ENCODE measurements at regions not wholly inside any gene's neighbourhood (a gene's known extent, or its start where the extent isn't known, plus 50 kb on each side); places are given as distances from the start of the nearest gene placed in this dataset.

- TF ChIP-seq, protein P1, sequence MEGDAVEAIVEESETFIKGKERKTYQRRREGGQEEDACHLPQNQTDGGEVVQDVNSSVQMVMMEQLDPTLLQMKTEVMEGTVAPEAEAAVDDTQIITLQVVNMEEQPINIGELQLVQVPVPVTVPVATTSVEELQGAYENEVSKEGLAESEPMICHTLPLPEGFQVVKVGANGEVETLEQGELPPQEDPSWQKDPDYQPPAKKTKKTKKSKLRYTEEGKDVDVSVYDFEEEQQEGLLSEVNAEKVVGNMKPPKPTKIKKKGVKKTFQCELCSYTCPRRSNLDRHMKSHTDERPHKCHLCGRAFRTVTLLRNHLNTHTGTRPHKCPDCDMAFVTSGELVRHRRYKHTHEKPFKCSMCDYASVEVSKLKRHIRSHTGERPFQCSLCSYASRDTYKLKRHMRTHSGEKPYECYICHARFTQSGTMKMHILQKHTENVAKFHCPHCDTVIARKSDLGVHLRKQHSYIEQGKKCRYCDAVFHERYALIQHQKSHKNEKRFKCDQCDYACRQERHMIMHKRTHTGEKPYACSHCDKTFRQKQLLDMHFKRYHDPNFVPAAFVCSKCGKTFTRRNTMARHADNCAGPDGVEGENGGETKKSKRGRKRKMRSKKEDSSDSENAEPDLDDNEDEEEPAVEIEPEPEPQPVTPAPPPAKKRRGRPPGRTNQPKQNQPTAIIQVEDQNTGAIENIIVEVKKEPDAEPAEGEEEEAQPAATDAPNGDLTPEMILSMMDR (IDR thresholded peaks at IDR 0.05), result no peak
- Histone ChIP-seq H3K27me3 (ENCODE audit: insufficient read depth in 3 of 3, low read length in 2 of 3) (no peaks in the 10 kb centered on the region), H3K36me3 (ENCODE audit: insufficient read depth in 1 of 2, low read depth in 1 of 2) (no peaks in the 10 kb centered on the region), H3K9me3 (no peaks in the 10 kb centered on the region), H3K27ac (no peak overlapping the region), H3K4me1 (no peaks in the 10 kb centered on the region), H3K4me3 (no peak overlapping the region)
- ATAC-seq, result no peak
- intact Hi-C loops (cut with DNase I), result no loop called here
- WGBS, 3 donors, result 88 to 91% (median 90%) methylated on average over 5 of the region's 5 CpGs
- DNase-seq, result no peak
Observed at GRCh38 chr1:119314001-119314796, 54.4 kb upstream of the HAO2 start.

DNA sequence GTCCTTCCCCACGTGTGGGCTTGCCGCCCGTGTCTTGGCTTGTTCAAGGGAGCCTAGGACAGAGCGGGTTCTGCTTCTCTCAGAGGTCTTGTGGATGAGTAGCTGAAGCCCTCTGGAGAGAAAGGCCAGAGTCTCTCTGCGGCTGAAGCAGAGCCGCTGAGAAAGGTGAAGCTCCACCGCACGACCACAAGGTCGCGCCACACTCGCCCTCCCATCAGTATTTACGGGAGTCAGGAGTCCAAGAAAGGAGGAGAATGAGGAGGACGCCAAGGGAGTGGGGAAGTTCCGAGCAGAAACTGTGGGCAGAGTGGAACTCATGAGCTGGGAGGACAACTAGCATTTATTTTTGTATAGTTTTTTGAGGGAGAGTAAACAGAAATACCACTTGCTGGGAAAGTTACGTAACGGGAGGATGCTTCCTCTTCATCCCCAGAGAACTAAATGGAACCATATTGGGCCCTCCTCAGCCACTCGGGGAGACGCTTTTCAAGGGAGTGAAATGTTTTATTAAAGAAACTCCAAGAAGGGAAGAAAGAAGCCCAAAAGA lies 51.6 kb upstream of the HAO2 start:
- DNase-seq (no peak), ATAC-seq (no peak)
- intact Hi-C loops (cut with DNase I), result no loop called here
- 80 to 86% (median 86%) methylated on average over 18 of the region's 18 CpGs for WGBS, 3 donors
- Histone ChIP-seq H3K9me3 (no peaks in the 10 kb centered on the region), H3K27me3 (ENCODE audit: insufficient read depth in 3 of 3, low read length in 2 of 3) (no peaks in the 10 kb centered on the region), H3K27ac (no peak overlapping the region), H3K4me3 (no peak overlapping the region), H3K4me1 (no peaks in the 10 kb centered on the region), H3K36me3 (ENCODE audit: insufficient read depth in 1 of 2, low read depth in 1 of 2) (no peaks in the 10 kb centered on the region)
- TF ChIP-seq, protein P1 (IDR thresholded peaks at IDR 0.05), result no peak

DNA sequence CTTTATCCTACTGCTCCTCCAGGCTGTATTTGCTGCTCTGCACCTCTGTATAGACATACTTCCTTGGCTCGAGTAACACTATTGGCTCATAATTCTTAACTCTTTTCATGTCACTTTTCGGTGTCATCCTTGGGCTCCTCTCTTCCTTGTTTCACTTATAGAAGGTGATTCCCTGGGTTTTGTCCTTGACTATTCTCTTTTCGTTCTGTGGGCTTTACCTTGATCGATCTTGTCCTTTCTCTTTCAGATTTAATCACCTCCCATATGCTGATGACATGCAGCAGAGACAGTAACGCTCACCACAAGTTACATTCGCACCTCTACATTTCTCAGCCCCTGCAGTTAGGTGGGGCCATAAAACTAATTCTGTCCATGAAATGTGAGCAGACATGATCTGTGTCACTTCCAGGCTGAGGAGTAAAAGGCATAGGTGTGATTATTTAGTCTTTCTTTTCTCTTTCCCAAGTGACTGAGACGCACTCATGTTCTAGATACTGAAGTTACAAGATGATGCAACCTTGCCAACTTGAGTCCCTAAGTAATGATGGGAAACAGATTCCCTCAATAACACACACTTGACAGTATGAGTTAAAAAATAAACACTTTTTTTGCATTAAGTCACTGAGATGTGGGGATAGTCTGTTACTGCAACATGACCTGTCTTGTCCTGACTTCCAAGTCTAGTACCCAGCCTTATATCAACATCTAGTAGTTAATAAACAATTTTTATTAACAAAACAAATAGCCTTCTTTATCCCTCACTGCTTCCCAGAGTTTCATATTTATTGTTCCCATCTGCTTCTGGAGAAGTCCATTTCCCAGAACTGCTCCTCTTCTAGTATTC lies 49.9 kb upstream of the HAO2 start:
- Histone ChIP-seq H3K4me1 (no peaks in the 10 kb centered on the region), H3K36me3 (ENCODE audit: insufficient read depth in 1 of 2, low read depth in 1 of 2) (no peaks in the 10 kb centered on the region), H3K4me3 (no peak overlapping the region), H3K9me3 (no peaks in the 10 kb centered on the region), H3K27me3 (ENCODE audit: insufficient read depth in 3 of 3, low read length in 2 of 3) (no peaks in the 10 kb centered on the region), H3K27ac (no peak overlapping the region)
- intact Hi-C loops (cut with DNase I), result no loop called here
- WGBS, 3 donors, result 74 to 82% (median 82%) methylated on average over 7 of the region's 7 CpGs
- TF ChIP-seq, protein P1 (IDR thresholded peaks at IDR 0.05), result no peak
- DNase-seq (no peak), ATAC-seq (no peak)
